ENCODE measurements at regions not wholly inside any gene's neighbourhood (a gene's known extent, or its start where the extent isn't known, plus 50 kb on each side); places are given as distances from the start of the nearest gene placed in this dataset.
A peak's percentile ranks its signal among the peaks of the same experiment; 100 is the strongest.
"Not testable (repeated sequence)": the region's sequence is repeated elsewhere in the genome, so short reads cannot be mapped to it uniquely, and the experiment has no call there.

- DNase-seq: no peak
These were observed 328.2 kb upstream of the MEX3C start for GRCh38 chr18:51525453-51526225.

- no peak for DNase-seq
These were observed 330.3 kb upstream of the MEX3C start for GRCh38 chr18:51527826-51528225.

DNA sequence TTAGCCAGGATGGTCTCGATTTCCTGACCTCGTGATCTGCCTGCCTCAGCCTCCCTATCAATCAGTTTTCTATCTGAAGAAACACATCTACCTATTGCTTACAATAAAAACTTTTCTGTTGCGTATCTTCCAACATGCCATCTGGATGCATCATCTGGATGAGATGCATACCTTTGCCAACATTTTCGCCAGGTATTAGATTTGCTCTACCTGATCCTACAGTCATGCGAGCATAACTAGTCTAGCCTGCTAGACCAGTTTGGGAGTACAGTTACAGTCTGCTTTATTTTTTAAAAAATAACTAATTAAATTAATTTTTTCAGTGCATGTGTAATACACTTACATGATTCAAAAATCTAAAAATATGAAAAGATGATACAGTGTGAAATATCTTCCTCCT lies 334.0 kb upstream of the MEX3C start:
- no peak for DNase-seq

GRCh38 chr18:51537487-51537886 lies 340.0 kb upstream of the MEX3C start:
- peak in 1 of 2 experiments; percentile 59 for DNase-seq

- DNase-seq: no peak
These were observed 343.1 kb upstream of the MEX3C start for GRCh38 chr18:51540562-51540961.

DNA sequence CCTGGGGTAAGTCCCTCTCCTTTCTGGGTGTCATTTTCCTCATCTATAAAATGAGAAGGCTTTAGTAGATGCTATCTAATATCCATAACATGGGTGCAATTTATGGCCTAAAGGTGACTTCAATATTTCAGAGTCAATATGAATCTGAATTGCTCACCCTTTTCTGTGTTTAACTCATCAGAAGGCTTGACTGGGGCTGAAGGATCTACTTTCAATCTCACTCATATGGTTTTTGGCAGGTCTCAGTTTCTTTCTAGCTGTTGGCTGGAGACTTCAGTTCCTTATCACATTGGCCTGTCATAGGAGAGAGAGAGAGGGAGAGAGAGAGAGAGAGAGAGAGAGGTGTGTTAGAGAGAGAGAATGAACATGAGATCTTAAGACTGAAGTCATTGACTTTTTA lies 343.7 kb upstream of the MEX3C start:
- no peak for DNase-seq

DNA sequence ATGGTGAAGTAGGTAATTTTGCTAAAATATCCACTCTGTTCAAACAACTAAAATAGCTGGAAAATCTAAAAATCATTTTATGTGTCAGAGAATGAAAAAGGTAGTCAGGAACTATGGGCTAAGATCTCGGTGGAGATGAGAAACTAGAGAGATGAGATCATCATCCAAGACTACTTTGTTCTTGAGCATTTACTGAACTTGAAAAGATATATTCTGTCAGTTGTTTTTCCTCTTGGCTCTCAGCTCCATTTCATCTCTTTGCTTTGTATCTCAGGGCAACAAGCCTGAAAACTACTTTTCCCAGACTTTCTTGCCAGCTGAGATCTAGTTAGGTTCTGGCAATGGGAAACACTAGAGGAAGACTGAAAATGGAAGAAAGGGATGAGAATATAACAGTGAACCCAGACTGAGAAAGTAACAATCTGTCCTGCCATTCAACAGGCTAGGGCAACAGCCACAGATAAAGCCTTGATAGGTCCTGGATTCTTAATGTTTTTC lies 346.2 kb upstream of the MEX3C start:
- DNase-seq: no peak

- DNase-seq: no peak
These were observed 348.0 kb upstream of the MEX3C start for GRCh38 chr18:51545446-51545845.

DNA sequence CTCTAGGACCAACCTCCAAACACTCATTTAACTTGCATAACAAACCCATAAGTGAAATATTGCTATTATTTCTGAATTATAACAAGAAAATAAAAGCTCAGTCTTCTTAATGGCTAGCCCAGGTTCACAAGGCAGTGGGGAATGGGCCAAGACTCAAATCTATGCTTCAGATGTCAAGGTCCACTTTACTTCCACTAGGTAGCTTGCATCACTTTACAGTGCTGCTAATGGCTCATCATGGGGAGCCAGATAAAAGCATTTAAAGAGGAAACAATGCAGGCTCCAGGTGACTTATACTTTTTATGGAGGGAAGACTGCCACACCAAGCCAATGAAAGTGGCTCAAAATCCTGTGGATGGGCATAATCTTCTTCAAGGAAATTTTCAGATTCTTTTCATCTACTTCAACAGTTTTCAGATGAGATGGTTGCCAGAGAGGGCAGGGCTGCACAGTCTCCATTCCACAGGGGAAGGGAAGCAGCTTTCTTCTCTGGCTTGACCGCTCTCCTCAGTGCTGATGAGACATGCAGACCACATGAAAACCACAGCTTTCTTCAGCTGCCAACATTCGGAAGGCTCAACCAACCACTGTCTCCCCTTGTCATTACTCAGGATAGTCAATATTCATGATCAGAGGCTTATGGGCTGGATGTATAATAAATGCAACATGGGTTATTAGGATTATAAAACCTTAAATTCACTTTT lies 361.9 kb upstream of the MEX3C start:
- DNase-seq: no peak

DNA sequence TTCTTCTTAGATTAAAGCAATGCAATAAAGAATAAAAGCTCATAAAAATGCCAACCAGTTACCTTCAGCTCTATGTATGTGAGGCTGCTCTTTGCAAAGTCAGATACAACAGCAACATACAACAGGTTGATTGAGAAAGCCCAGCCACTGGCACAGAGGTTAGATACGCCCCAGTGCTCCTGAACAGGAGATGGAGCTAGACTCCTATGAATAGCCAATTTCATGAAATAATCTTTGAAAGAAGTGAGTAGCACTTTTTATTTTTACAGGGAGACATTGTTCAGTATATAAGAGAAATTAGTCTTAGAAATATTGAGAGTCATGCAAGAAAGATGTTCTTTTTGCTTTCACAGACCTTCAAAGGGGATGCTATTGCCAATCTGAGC lies 362.4 kb upstream of the MEX3C start:
- DNase-seq: peak in 1 of 2 experiments; percentile 17

DNA sequence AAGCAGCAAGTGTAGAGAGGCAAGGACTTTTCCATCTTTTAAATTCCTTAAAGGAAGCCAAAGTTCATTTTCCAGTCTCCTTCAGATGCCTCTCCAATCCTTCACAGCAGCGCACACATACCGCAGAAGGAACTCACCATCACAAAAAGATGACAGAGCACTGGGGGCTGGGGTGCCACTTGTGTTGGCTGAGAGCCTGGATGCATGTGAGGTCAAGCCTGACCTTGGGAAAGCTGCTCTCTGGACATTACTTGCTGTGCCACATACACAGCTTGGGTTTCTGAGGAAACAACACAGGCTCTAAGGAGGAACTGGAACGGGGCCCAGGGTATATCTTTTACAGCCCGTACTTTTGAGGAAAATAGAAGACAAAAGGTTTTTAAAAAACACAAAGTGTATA lies 364.3 kb upstream of the MEX3C start:
- DNase-seq: no peak

GRCh38 chr18:51562866-51563265 lies 365.4 kb upstream of the MEX3C start:
- DNase-seq: no peak

DNA sequence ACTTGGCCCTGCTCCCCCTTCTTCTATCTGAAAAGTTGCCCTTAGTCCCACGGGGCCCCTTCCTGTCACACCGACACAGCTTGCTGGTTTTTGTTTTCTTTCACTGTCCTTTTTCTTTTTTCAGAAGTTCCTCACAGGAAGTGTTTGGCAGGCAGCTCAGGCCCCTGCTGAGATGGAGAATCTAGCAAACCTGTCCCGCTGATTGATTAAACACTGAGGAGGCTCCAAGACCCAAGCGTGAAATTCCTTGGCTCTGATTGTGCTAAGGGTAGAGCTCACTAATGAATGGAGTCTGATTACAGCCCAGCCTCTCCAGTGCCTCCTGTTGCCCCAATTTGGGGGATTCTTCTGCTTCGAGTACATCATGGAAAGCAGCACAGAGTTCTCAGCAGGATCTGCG lies 365.9 kb upstream of the MEX3C start:
- no peak for DNase-seq

DNA sequence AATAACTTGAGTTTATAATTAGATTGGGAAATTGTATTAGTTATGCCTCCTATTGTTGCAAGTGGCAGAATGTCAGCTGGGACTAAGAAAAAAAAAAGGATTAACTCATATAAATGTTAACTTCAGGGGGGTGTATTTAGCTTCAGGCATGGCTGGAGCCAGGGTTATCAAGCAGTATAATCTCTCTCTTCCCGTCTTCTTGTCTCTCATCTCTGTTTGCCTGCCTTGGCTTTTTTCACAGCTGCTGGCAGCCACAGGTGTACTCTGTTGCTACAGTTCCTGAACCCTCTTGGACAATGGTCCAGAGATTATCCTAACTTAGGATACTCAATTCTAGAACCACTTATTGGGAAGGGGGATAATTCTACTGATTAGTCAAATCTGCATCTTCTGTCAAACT lies 370.7 kb upstream of the MEX3C start:
- DNase-seq: peak in 1 of 2 experiments; percentile 31

- no peak for DNase-seq
These were observed 371.7 kb upstream of the MEX3C start for GRCh38 chr18:51569153-51569552.

- DNase-seq: no peak
These were observed 372.1 kb upstream of the MEX3C start for GRCh38 chr18:51569561-51569960.

DNA sequence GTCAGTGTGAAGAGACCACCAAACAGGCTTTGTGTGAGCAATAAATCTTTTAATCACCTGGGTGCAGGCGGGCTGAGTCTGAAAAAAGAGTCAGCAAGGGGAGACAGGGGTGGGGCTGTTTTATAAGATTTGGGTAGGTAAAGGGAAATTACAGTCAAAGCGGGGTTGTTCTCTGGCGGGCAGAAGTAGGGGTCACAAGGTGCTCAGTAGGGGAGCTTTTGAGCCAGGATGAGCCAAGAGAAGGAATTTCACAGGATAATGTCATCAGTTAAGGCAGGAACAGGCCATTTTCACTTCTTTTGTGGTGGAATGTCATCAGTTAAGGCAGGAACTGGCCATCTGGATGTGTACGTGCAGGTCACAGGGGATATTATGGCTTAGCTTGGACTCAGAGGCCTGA lies 372.6 kb upstream of the MEX3C start:
- DNase-seq: not testable (repeated sequence)

DNA sequence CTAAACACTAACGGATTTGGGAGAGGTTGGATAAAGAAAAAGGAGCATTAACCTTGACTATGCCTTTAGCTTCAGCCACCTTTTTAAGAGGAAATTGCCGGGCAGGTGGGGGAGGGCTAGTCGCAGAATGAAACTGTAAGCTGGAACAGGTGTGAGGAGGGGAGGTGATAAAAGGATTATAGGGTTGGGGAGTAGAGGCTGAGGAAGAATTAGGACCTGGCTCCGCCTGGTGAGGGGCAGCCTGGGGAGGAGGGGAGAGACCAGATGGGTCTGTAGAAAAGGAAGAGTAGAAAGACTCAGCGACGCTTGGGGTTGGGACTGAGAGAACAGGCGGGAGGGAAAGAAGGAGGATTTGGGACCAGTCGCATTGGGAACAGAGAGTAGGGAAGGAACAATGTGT lies 376.4 kb upstream of the MEX3C start:
- DNase-seq: peak; percentile 37 to 66

DNA sequence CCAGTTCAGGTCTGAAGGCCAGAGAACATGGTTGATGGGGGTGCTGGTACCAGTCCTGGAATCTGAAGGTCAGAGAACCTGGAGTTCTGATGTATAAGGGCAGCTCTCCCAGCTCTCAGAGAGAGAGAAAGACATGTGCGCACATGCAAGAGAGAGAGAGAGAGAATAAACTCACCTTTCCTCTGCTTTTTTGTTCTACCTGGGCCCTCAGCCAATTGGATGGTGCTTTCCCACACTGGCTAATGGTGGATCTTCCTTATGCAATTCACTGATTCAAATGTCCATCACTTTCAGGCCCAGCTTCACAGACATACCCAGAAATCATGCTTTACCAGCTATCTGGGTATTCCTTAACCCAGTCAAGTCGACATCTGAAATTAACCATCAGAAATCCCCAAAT lies 377.7 kb upstream of the MEX3C start:
- DNase-seq: no peak

- peak; percentile 82 to 91 for DNase-seq
These were observed 381.0 kb upstream of the MEX3C start for GRCh38 chr18:51578406-51578980.

- no peak for DNase-seq
These were observed 383.1 kb upstream of the MEX3C start for GRCh38 chr18:51580580-51580979.

DNA sequence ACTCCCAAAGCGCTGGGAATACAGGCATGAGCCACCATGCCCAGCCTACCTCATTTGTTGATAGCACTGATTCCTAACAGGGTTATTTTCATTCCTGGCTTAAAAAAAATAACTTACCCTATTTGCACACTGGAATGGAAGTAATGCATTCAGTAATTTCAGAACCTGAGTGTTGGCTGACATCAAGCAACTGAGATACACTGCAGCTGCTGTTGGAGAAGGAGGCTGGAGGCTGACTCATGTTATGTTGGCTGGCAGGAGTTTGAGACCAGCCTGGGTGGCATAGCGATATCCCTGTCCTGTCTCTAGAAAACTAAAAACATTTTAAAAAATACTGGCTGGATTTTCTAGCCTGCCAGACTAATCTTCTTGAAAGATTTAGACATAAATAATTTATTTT lies 385.1 kb upstream of the MEX3C start:
- no peak for DNase-seq

- DNase-seq: no peak
These were observed 391.1 kb upstream of the MEX3C start for GRCh38 chr18:51588616-51589015.

DNA sequence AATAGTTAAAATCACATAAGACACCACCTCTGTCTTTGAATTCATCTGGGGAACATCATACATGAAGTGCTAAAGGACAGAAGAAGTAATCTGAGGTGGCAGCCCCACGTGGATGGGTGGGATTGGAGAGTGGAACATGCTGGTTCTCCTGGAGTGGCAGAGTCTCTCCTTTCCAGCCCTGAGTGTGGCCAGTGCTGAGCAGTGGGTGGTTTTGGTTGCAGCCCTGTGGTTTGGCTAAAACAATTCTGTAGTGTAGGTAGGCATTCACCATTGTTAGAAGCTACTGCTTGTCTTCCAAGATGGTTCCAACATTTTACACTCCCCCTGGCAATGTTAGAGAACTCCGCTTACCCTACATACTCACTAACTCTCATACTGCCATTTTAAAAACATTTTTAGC lies 396.4 kb upstream of the MEX3C start:
- no peak for DNase-seq
